ENCODE measurements at regions not wholly inside any gene's neighbourhood (a gene's known extent, or its start where the extent isn't known, plus 50 kb on each side); places are given as distances from the start of the nearest gene placed in this dataset.
"Not testable (repeated sequence)": the region's sequence is repeated elsewhere in the genome, so short reads cannot be mapped to it uniquely, and the experiment has no call there.

- no peak for DNase-seq (ENCODE audit: low read depth in 2 of 2, low spot score in 1 of 2)
These were observed 896.6 kb downstream of the TLE1 start for GRCh38 chr9:80792726-80793125.

GRCh38 chr9:80791836-80792235, 897.5 kb downstream of the TLE1 start:
- no peak for DNase-seq (ENCODE audit: low read depth in 2 of 2, low spot score in 1 of 2)

GRCh38 chr9:80790764-80791163, 898.6 kb downstream of the TLE1 start:
- DNase-seq (ENCODE audit: low read depth in 2 of 2, low spot score in 1 of 2), result no peak

- no peak for DNase-seq (ENCODE audit: low read depth in 2 of 2, low spot score in 1 of 2)
These were observed 899.5 kb downstream of the TLE1 start for GRCh38 chr9:80789831-80790230.

- no peak for DNase-seq (ENCODE audit: low read depth in 2 of 2, low spot score in 1 of 2)
These were observed 901.7 kb downstream of the TLE1 start for GRCh38 chr9:80787636-80788035.

GRCh38 chr9:80784647-80785046, 904.7 kb downstream of the TLE1 start:
- DNase-seq (ENCODE audit: low read depth in 2 of 2, low spot score in 1 of 2), result no peak

- DNase-seq (ENCODE audit: low read depth in 2 of 2, low spot score in 1 of 2), result no peak
These were observed 913.4 kb downstream of the TLE1 start for GRCh38 chr9:80775971-80776370.

GRCh38 chr9:80775530-80775929, 913.8 kb downstream of the TLE1 start:
- DNase-seq (ENCODE audit: low read depth in 2 of 2, low spot score in 1 of 2), result no peak

GRCh38 chr9:80771555-80772347, 917.6 kb downstream of the TLE1 start:
- no peak for DNase-seq (ENCODE audit: low read depth in 2 of 2, low spot score in 1 of 2)

GRCh38 chr9:80763536-80763935, 925.8 kb downstream of the TLE1 start:
- no peak for DNase-seq (ENCODE audit: low read depth in 2 of 2, low spot score in 1 of 2)

GRCh38 chr9:80755586-80755985, 933.8 kb downstream of the TLE1 start:
- no peak for DNase-seq (ENCODE audit: low read depth in 2 of 2, low spot score in 1 of 2)

- not testable (repeated sequence) for DNase-seq (ENCODE audit: low read depth in 2 of 2, low spot score in 1 of 2)
These were observed 942.3 kb downstream of the TLE1 start for GRCh38 chr9:80747056-80747455.

GRCh38 chr9:80732506-80732905, 956.8 kb downstream of the TLE1 start:
- DNase-seq (ENCODE audit: low read depth in 2 of 2, low spot score in 1 of 2), result no peak

- no peak for DNase-seq (ENCODE audit: low read depth in 2 of 2, low spot score in 1 of 2)
These were observed 968.8 kb downstream of the TLE1 start for GRCh38 chr9:80720579-80720978.

- DNase-seq (ENCODE audit: low read depth in 2 of 2, low spot score in 1 of 2), result no peak
These were observed 982.2 kb downstream of the TLE1 start for GRCh38 chr9:80707120-80707519.

GRCh38 chr9:80701061-80701460, 988.3 kb downstream of the TLE1 start:
- no peak for DNase-seq (ENCODE audit: low read depth in 2 of 2, low spot score in 1 of 2)

GRCh38 chr9:80699511-80699998, 989.8 kb downstream of the TLE1 start:
- DNase-seq (ENCODE audit: low read depth in 2 of 2, low spot score in 1 of 2), result no peak

- DNase-seq (ENCODE audit: low read depth in 2 of 2, low spot score in 1 of 2), result no peak
These were observed 990.5 kb downstream of the TLE1 start for GRCh38 chr9:80698725-80699410.

- DNase-seq (ENCODE audit: low read depth in 2 of 2, low spot score in 1 of 2), result no peak
These were observed 996.6 kb downstream of the TLE1 start for GRCh38 chr9:80692751-80693150.

GRCh38 chr9:80691229-80691628, 998.1 kb downstream of the TLE1 start:
- DNase-seq (ENCODE audit: low read depth in 2 of 2, low spot score in 1 of 2), result no peak

GRCh38 chr9:80690349-80690939, 998.9 kb downstream of the TLE1 start:
- no peak for DNase-seq (ENCODE audit: low read depth in 2 of 2, low spot score in 1 of 2)

GRCh38 chr9:80679916-80680315, 1009.4 kb downstream of the TLE1 start:
- no peak for DNase-seq (ENCODE audit: low read depth in 2 of 2, low spot score in 1 of 2)
